ENCODE measurements at regions not wholly inside any gene's neighbourhood (a gene's known extent, or its start where the extent isn't known, plus 50 kb on each side); places are given as distances from the start of the nearest gene placed in this dataset.

- TF ChIP-seq CTCF (IDR thresholded peaks at IDR 0.05) (no peak), EZH2 (IDR thresholded peaks at IDR 0.05; ENCODE audit: borderline replicate concordance, insufficient read depth, low read depth, low read length, poor library complexity, severe bottlenecking) (no peak)
Observed at GRCh38 chr6:100155141-100155540, 161.1 kb upstream of the MCHR2 start.
